Activated CD8-positive, alpha-beta memory T cell treated with anti-CD3 and anti-CD28 coated beads, Interleukin-2, amount 10 ng/mL, durations not matched to agents 7 days and 5 days (primary cell): ENCODE measurements at regions not wholly inside any gene's neighbourhood (a gene's known extent, or its start where the extent isn't known, plus 50 kb on each side); places are given as distances from the start of the nearest gene placed in this dataset.

ENCODE experiments used
- ATAC-seq: fragments of 150-1000 bp; cut with Tn5 transposase; one replicate; pipeline ENCODE4 v1.10.0; 2021; ENCODE audit warnings: moderate library complexity
- CTCF ChIA-PET: fragments of 350-600 bp; sonication (Branson Sonifier 250); formaldehyde crosslinking; loops from one replicate; lab custom pipeline; 2021; ENCODE audit warnings: antibody characterized with exemption; lab: Charles Lee
- DNase-seq: peaks from one replicate; pipeline ENCODE4 v3.0.0-alpha.2; 2020
- H3K27ac Mint-ChIP-seq: one replicate; pipeline ENCODE4 v1.8.0; 2021; ENCODE audit warnings: mild to moderate bottlenecking, mixed read lengths
- H3K27me3 Mint-ChIP-seq: one replicate; pipeline ENCODE4 v1.8.0; 2021; ENCODE audit warnings: mixed read lengths
- H3K36me3 Mint-ChIP-seq: one replicate; pipeline ENCODE4 v1.8.0; 2021; ENCODE audit warnings: mild to moderate bottlenecking, mixed read lengths
- H3K4me1 Mint-ChIP-seq: one replicate; pipeline ENCODE4 v1.8.0; 2021; ENCODE audit warnings: mixed read lengths
- H3K4me3 Mint-ChIP-seq: one replicate; pipeline ENCODE4 v1.8.0; 2021; ENCODE audit warnings: mild to moderate bottlenecking, moderate library complexity, mixed read lengths
- H3K9me3 Mint-ChIP-seq: one replicate; pipeline ENCODE4 v1.8.0; 2022; ENCODE audit warnings: low read depth, mixed read lengths

DNA sequence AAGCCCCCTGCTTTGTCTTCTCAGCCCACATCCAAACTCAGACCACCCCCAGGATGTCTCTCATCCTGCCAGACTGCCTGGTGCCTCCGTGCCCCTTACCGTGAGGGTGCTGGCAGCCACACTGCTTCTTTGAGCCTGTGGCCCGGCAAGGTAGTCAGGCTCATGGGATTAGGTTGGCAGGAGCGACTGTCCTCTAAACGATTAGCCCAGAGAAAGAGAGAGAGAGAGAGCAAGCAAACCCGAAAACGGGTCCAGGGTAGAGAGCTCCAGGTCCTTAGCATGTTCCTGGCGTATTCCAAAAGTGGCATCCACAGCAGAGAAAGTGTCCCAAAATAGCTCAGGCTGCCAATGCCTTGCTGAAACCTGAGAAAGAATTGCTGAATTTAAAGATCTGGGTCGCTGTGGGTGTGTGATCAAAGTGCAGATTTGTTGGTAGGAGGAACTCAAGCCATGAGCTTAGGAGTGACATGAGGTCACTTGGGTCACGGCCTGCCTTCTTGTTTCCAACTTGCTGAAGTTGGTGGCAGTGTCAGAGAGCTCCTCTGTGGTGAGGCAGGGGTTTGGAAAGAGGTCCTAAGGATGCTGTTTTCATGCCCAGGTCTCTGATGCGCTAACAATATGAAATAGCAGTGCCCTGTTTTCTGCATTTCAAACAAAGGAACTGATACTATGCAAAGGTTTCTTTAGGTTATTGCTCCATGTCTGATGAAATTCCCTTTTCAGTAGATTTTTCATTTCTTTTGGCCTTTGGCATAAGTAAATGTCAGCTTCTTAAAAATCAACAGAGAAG is 81.6 kb downstream of the RTL9 start:
- H3K4me3 Mint-ChIP-seq, result no peak overlapping the region
- no peaks in the 10 kb centered on the region for H3K36me3 Mint-ChIP-seq
- H3K4me1 Mint-ChIP-seq, result peaks cover 3% of the 10 kb centered on the region
- no peak overlapping the region for H3K27ac Mint-ChIP-seq
- H3K27me3 Mint-ChIP-seq, result peaks cover 10% of the 10 kb centered on the region
- CTCF ChIA-PET, result interaction anchor here (0.8 kb wide), 1 partner anchor 280 kb away, joined by 3 read pairs; no protein-coding TSS in a partner anchor
- DNase-seq (no peak), ATAC-seq (no peak)
- H3K9me3 Mint-ChIP-seq, result no peaks in the 10 kb centered on the region

DNA sequence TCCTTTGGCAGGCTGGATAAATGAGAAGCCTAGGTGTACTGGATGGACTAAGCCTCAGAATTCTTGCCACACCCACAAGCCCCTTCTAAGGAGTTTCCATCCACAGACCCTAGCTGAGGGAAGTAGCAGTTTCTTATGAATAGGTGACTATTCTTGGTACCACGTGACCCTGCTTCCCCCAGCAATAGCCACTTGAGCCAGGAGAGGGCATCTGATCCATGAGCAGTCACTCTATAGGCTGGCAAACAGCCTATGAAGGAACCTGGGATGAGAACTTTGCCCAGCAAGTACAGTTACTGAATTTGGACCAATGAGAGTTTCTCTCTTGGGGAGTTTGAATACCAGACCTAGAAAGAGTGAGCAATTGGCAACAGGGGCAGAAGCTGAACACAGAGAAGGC is 84.0 kb downstream of the RTL9 start:
- H3K36me3 Mint-ChIP-seq, result no peaks in the 10 kb centered on the region
- H3K4me1 Mint-ChIP-seq, result peaks cover 3% of the 10 kb centered on the region
- no peak for ATAC-seq
- H3K27me3 Mint-ChIP-seq, result peaks cover 16% of the 10 kb centered on the region
- H3K4me3 Mint-ChIP-seq, result no peak overlapping the region
- H3K9me3 Mint-ChIP-seq, result no peaks in the 10 kb centered on the region
- CTCF ChIA-PET, result interaction anchor here (1.6 kb wide), 1 partner anchor 296 kb away, joined by 4 read pairs; no protein-coding TSS in a partner anchor
- no peak overlapping the region for H3K27ac Mint-ChIP-seq
- no peak for DNase-seq

DNA sequence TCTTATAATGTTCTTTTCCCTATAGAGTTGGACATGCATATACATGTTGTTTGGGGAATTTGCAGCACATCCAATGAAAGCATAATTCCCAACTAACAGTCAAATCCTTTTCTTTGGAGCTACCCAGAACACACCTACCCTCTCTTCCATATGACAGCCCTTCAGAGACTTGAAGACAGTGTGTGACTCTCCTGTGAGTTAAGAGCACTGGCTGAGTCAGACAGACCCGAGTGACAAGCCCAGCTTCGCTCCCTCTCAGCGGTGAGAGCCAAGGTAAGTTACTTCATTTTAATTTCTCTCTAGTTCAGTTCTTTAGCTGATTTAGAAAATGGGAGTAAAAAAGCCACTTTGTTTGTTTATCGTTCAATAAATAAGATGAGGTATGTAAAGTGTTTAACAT is 86.3 kb downstream of the RTL9 start:
- Mint-ChIP-seq H3K27ac (no peak overlapping the region), H3K27me3 (peaks cover 17% of the 10 kb centered on the region), H3K4me3 (no peak overlapping the region), H3K4me1 (peaks cover 3% of the 10 kb centered on the region), H3K9me3 (no peaks in the 10 kb centered on the region), H3K36me3 (no peaks in the 10 kb centered on the region)
- CTCF ChIA-PET, result no interaction called here
- DNase-seq (no peak), ATAC-seq (no peak)

DNA sequence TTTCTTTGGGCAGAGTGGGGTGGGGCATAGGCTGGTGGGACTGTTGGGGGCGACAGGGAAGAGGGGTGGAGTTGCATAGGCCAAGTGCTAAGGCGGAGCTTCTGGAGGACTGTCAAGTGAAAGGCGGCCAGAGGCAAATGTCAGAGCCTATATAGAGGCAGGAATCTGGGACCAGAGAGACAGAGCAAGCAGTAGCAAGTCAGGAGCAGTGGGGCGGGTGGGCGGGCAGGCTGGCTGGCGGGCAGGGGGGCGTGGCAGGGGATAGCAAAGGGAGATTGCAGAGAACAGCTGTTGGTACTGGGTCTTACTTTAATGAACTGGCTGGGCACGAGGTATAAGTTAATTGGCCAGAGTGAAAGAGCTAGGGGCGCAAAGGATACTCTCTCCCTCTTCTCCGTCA is 89.8 kb downstream of the RTL9 start:
- no peaks in the 10 kb centered on the region for H3K9me3 Mint-ChIP-seq
- no peak overlapping the region for H3K27ac Mint-ChIP-seq
- no peak for ATAC-seq
- CTCF ChIA-PET, result no interaction called here
- H3K27me3 Mint-ChIP-seq, result peaks cover 15% of the 10 kb centered on the region
- H3K4me1 Mint-ChIP-seq, result no peaks in the 10 kb centered on the region
- no peak overlapping the region for H3K4me3 Mint-ChIP-seq
- no peaks in the 10 kb centered on the region for H3K36me3 Mint-ChIP-seq
- no peak for DNase-seq

DNA sequence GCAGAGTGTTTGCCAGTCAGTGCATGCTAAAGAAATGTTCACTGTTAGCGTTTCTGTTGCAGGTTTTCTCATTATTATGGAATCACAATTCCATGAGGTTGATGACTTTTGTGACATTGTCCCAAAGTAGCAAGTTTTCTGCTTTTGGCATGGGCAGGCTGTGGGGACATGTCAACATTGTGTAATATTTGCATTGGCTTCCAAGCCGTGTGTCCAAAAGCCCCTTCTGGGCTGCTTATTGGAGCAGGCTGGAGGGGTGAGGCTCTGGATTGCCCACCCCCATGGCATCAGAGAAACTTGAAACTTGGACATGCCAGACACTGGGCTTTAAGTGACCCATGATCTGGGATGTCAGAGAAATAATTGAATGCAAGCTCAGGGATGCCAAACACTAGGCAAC is 90.7 kb downstream of the RTL9 start:
- no peak overlapping the region for H3K4me3 Mint-ChIP-seq
- ATAC-seq (no peak), DNase-seq (no peak)
- CTCF ChIA-PET, result no interaction called here
- peaks cover 17% of the 10 kb centered on the region for H3K27me3 Mint-ChIP-seq
- no peaks in the 10 kb centered on the region for H3K9me3 Mint-ChIP-seq
- no peaks in the 10 kb centered on the region for H3K36me3 Mint-ChIP-seq
- H3K4me1 Mint-ChIP-seq, result no peaks in the 10 kb centered on the region
- H3K27ac Mint-ChIP-seq, result no peak overlapping the region

DNA sequence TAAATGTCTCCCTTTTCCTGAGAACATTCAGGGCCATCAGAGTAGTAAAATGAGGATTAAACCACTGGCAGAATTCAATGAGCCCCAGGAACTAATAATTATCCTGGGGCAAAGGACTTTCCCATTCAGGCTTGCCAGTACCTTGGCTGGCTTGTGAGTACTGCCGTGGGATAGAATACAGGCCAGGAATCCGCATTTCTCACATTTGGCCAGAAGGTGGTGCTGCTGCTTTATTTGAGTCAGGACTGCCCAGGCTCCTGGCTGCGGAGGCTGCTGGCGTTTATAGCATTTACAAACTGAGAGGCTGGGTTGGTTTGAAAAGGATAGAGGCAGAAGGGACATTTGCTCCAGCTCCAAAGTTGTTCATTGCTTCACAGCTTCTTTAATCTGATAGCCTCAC is 91.4 kb downstream of the RTL9 start:
- Mint-ChIP-seq H3K9me3 (no peaks in the 10 kb centered on the region), H3K27me3 (peaks cover 12% of the 10 kb centered on the region), H3K27ac (no peak overlapping the region), H3K4me1 (no peaks in the 10 kb centered on the region), H3K4me3 (no peak overlapping the region), H3K36me3 (no peaks in the 10 kb centered on the region)
- CTCF ChIA-PET, result no interaction called here
- ATAC-seq (peak; percentile 65), DNase-seq (peak; percentile 53)

DNA sequence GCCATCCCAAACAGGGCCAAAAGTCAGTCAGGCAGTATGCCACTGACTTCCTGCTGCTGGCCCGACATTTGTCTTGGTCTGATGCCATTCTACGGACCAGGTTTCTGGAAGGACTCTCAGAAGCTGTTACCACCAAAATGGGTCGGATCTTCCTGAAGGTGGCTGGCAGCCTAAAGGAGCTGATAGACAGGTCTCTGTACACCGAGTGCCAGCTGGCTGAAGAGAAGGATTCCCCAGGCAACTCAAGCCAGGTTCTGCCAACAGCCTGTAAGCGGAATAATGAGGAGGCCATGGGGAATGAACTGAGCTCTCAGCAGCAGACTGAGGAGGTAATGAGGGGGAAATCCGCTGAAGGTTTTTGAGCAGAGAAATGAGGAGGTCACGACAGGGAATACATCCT is 95.7 kb downstream of the RTL9 start:
- no peaks in the 10 kb centered on the region for H3K36me3 Mint-ChIP-seq
- no peak overlapping the region for H3K27ac Mint-ChIP-seq
- ATAC-seq (no peak), DNase-seq (no peak)
- CTCF ChIA-PET, result interaction anchor here (1.0 kb wide), 1 partner anchor 394 kb away, joined by 3 read pairs; no protein-coding TSS in a partner anchor
- no peaks in the 10 kb centered on the region for H3K4me1 Mint-ChIP-seq
- H3K9me3 Mint-ChIP-seq, result no peaks in the 10 kb centered on the region
- H3K4me3 Mint-ChIP-seq, result no peak overlapping the region
- H3K27me3 Mint-ChIP-seq, result peaks cover 13% of the 10 kb centered on the region

DNA sequence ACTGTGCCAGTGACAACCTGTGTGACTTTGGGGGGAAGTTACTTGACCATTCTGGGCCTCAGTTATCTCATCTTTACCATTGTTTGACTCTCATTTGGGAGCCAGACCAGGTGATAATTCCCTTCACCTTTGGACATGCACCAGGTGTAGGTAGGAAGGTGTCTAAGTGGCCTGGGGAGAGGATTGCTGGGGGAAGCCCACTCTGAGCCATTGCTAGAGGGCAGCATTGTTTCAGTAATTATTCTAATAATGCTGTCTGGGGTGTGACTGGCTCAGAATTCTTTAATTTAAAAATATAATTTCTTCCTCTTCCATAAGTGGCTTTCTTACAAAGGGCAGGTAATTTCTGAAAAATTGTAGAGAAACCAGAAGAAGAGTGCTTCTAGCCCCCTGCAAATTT is 104.3 kb downstream of the RTL9 start:
- no peak for ATAC-seq
- H3K4me1 Mint-ChIP-seq, result no peaks in the 10 kb centered on the region
- CTCF ChIA-PET, result no interaction called here
- H3K36me3 Mint-ChIP-seq, result no peaks in the 10 kb centered on the region
- no peak overlapping the region for H3K27ac Mint-ChIP-seq
- no peak overlapping the region for H3K4me3 Mint-ChIP-seq
- H3K27me3 Mint-ChIP-seq, result peaks cover 7% of the 10 kb centered on the region
- H3K9me3 Mint-ChIP-seq, result no peaks in the 10 kb centered on the region
- no peak for DNase-seq

DNA sequence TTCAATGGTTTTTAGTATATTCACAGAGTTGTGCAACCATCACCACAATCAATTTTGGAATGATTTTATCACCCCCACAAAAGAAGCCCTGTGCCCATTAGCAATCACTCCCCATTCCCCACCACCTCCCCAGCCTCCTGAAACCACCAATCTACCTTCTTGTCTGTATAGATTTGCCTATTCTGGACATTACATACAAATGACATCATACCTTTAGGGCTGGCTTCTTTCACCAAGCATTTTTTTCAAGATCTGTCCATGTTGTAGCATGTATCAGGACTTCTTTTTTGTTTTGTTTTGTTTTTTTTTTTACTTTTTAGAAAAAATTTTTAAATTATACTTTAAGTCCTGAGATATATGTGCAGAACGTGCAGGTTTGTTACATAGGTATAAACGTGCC is 108.1 kb downstream of the RTL9 start:
- Mint-ChIP-seq H3K27me3 (no peaks in the 10 kb centered on the region), H3K4me1 (no peaks in the 10 kb centered on the region), H3K4me3 (no peak overlapping the region), H3K36me3 (no peaks in the 10 kb centered on the region), H3K27ac (no peak overlapping the region), H3K9me3 (no peaks in the 10 kb centered on the region)
- ATAC-seq, result no peak
- DNase-seq, result no peak
- CTCF ChIA-PET, result no interaction called here

DNA sequence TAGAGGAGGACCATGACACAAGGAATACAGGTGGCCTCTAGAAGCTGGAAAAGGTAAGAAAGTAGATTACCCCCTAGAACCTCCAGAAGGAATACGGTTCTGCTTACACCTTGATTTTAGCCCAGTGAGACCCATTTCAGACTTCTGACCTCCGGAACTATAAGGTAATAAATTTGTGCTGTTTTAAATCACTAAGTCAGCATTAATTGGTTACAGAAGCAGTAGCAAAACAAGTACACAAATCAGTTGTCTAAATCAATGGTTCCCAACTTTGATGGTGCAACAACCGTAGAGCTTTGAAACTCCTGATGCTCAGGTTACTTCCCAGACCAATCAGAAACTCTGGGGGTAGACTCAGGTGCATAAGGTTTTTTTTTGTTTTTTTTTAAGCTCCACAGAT is 113.6 kb downstream of the RTL9 start:
- no peak for DNase-seq
- Mint-ChIP-seq H3K4me1 (no peaks in the 10 kb centered on the region), H3K36me3 (no peaks in the 10 kb centered on the region), H3K4me3 (no peak overlapping the region), H3K9me3 (no peaks in the 10 kb centered on the region), H3K27me3 (no peaks in the 10 kb centered on the region), H3K27ac (no peak overlapping the region)
- no peak for ATAC-seq
- CTCF ChIA-PET, result no interaction called here

DNA sequence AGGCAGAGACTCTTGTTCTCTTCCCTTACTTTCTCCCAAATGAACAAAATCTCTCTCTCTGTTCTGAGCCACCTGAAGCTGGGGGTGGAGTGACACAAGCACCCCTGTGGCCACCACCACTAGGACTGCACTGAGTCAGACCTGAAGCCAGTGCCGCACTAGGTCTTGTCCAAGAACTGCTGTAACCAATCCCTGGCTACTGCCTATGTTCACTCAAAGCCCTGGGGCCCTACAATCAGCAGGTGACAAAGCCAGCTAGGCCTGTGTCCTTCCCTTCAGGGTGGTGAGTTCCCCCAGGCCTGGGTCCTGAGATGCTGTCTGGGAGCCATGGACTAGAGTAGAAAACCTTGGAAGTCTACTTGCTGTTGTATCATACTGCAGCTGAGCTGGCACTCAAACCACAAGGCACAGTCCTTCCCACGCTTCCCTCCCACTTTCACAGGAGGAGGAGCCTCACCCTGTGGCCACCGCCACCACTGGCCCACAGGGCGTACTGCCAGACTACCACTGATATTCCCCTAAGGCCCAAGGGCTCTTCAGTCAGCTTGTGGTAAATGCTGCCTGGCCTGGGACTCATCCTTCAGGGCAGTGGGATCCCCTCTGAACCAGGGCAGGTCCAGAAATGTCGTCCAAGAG is 119.1 kb downstream of the RTL9 start:
- CTCF ChIA-PET, result no interaction called here
- no peaks in the 10 kb centered on the region for H3K27me3 Mint-ChIP-seq

DNA sequence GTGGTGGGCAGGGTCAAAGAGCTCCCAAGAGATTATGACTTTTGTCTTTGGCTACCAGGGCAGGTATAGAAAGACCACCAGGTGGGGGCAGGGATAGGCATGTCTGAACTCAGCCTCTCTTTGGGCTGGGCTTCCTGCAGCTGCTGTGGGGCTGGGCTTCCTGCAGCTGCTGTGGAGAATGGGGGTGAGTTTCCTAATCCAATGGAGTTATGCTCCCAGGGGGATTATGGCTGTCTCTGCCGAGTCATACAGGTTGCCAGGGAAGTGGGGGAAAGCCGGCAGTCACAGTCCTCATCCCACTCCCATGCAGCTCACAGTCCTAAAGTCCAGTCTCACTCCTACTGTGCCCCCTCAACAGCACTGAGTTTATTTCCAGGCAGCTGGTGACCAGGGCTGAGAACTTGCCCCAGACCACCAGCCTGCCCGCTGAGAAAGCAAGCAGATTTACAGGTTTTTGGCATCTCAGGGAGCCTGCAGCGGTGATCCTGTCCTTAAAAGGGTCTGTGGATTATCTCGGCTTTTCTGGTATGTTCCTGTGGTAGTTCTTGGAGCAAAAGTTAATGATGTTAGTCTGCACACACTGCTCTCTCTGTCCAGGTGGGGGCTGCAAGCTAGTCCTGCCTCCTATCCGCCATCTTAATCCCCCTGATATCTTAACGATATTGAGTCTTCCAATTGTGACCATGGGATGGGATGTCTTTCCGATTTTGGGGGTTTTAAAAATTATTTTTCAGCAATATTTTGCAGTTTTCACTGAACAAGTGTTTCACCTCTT is 133.4 kb downstream of the RTL9 start:
- Mint-ChIP-seq H3K4me3 (no peak overlapping the region), H3K4me1 (no peaks in the 10 kb centered on the region), H3K9me3 (no peaks in the 10 kb centered on the region), H3K27me3 (no peaks in the 10 kb centered on the region), H3K36me3 (no peaks in the 10 kb centered on the region), H3K27ac (no peak overlapping the region)
- ATAC-seq (no peak), DNase-seq (no peak)
- CTCF ChIA-PET, result no interaction called here

More for the DNA sequence above, 119.1 kb downstream of the RTL9 start:
- DNase-seq (no peak), ATAC-seq (no peak)
- H3K36me3 Mint-ChIP-seq, result no peaks in the 10 kb centered on the region
- H3K4me3 Mint-ChIP-seq, result no peak overlapping the region
- no peaks in the 10 kb centered on the region for H3K9me3 Mint-ChIP-seq
- H3K4me1 Mint-ChIP-seq, result no peaks in the 10 kb centered on the region
- no peak overlapping the region for H3K27ac Mint-ChIP-seq

DNA sequence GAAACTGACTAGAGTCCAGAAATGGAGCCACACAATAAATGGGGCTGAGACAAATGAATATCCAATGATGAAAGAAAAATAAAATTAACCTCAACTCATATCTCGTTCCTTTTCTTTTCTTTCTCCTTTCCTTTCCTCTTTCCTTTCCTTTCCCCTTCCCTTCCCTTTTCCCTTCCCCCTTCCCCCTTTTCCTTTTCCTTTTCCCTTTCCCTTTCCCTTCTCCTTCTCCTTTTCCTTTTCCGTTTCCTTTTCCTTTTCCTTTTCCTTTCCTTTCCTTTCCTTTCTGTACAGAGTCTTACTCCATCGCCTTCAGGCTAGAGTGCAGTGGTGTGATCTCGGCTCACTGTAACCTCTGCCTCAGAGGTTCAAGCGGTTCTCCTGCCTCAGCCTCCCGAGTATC is 146.3 kb downstream of the RTL9 start:
- H3K36me3 Mint-ChIP-seq, result no peaks in the 10 kb centered on the region
- ATAC-seq, result no peak
- no peak overlapping the region for H3K4me3 Mint-ChIP-seq
- DNase-seq, result no peak
- CTCF ChIA-PET, result no interaction called here
- H3K9me3 Mint-ChIP-seq, result no peaks in the 10 kb centered on the region
- no peak overlapping the region for H3K27ac Mint-ChIP-seq
- no peaks in the 10 kb centered on the region for H3K4me1 Mint-ChIP-seq
- H3K27me3 Mint-ChIP-seq, result no peaks in the 10 kb centered on the region
